NT2/D1 (cell line): ENCODE measurements at regions not wholly inside any gene's neighbourhood (a gene's known extent, or its start where the extent isn't known, plus 50 kb on each side); places are given as distances from the start of the nearest gene placed in this dataset.
"Not testable (repeated sequence)": the region's sequence is repeated elsewhere in the genome, so short reads cannot be mapped to it uniquely, and the experiment has no call there.

Experiments used
- DNase-seq: peaks from one replicate; pipeline ENCODE4 v3.0.0-alpha.2; 2011; ENCODE audit warnings: low read depth, low spot score
- H3K27me3 ChIP-seq: 2 replicates; pipeline ENCODE4 v1.6.0; 2011; ENCODE audit warnings: mild to moderate bottlenecking; ENCODE audit not compliant: insufficient read length, insufficient read depth
- H3K36me3 ChIP-seq: 2 replicates; pipeline ENCODE4 v1.6.1; 2011; ENCODE audit warnings: mild to moderate bottlenecking, low read length, mixed read lengths; ENCODE audit not compliant: insufficient read depth, insufficient read length
- H3K4me1 ChIP-seq: 2 replicates; pipeline ENCODE4 v1.5.1; 2011; ENCODE audit not compliant: insufficient read depth, insufficient read length
- H3K4me3 ChIP-seq: 2 replicates; pipeline ENCODE4 v1.5.1; 2011; ENCODE audit warnings: low read depth; ENCODE audit not compliant: insufficient read length
- H3K9ac ChIP-seq: 2 replicates; pipeline ENCODE4 v1.6.0; 2011; ENCODE audit warnings: low read depth; ENCODE audit not compliant: insufficient read length
- H3K9me3 ChIP-seq: 2 replicates; pipeline ENCODE4 v1.5.1; 2011; ENCODE audit warnings: mild to moderate bottlenecking, low read length; ENCODE audit not compliant: insufficient read depth
- SUZ12 ChIP-seq: IDR thresholded peaks from 2 replicates; pipeline ENCODE4 v1.6.1; 2011; ENCODE audit not compliant: insufficient read length, insufficient read depth; ENCODE audit errors: extremely low read depth
- YY1 ChIP-seq: IDR thresholded peaks from 2 replicates; pipeline ENCODE4 v1.6.1; 2011; ENCODE audit not compliant: insufficient read length, insufficient read depth
- ZNF274 ChIP-seq: IDR thresholded peaks from 2 replicates; pipeline ENCODE4 v1.6.1; 2011; ENCODE audit warnings: mild to moderate bottlenecking, low read depth, low read length

GRCh38 chr7:106371629-106372028, 86.8 kb upstream of the NAMPT start:
- Histone ChIP-seq H3K27me3 (no peaks in the 10 kb centered on the region), H3K9me3 (no peaks in the 10 kb centered on the region), H3K9ac (no peak overlapping the region), H3K4me3 (no peak overlapping the region), H3K4me1 (no peaks in the 10 kb centered on the region), H3K36me3 (no peaks in the 10 kb centered on the region)
- no peak for DNase-seq
- TF ChIP-seq ZNF274 (no peak), SUZ12 (no peak), YY1 (no peak)

- Histone ChIP-seq H3K4me1 (no peaks in the 10 kb centered on the region), H3K27me3 (no peaks in the 10 kb centered on the region), H3K36me3 (no peaks in the 10 kb centered on the region), H3K9me3 (no peaks in the 10 kb centered on the region), H3K9ac (no peak overlapping the region), H3K4me3 (no peak overlapping the region)
- no peak for DNase-seq
- TF ChIP-seq YY1 (no peak), SUZ12 (no peak), ZNF274 (no peak)
These were observed 85.8 kb upstream of the NAMPT start for GRCh38 chr7:106370542-106370941.

GRCh38 chr7:106369816-106370215, 85.0 kb upstream of the NAMPT start:
- Histone ChIP-seq H3K9me3 (no peaks in the 10 kb centered on the region), H3K4me1 (no peaks in the 10 kb centered on the region)
- DNase-seq, result no peak

GRCh38 chr7:106369352-106369751, 84.6 kb upstream of the NAMPT start:
- peak; percentile 6 for DNase-seq
- H3K36me3 ChIP-seq, result no peaks in the 10 kb centered on the region
- H3K4me1 ChIP-seq, result no peaks in the 10 kb centered on the region
- no peak overlapping the region for H3K4me3 ChIP-seq
- no peak overlapping the region for H3K9ac ChIP-seq
- no peaks in the 10 kb centered on the region for H3K27me3 ChIP-seq
- TF ChIP-seq SUZ12 (no peak), ZNF274 (no peak), YY1 (no peak)
- no peaks in the 10 kb centered on the region for H3K9me3 ChIP-seq

More at GRCh38 chr7:106369816-106370215, 85.0 kb upstream of the NAMPT start:
- H3K36me3 ChIP-seq, result no peaks in the 10 kb centered on the region
- no peak overlapping the region for H3K4me3 ChIP-seq
- TF ChIP-seq ZNF274 (no peak), SUZ12 (no peak), YY1 (no peak)
- no peak overlapping the region for H3K9ac ChIP-seq
- H3K27me3 ChIP-seq, result no peaks in the 10 kb centered on the region

GRCh38 chr7:106367664-106368063, 82.9 kb upstream of the NAMPT start:
- Histone ChIP-seq H3K9ac (no peak overlapping the region), H3K4me1 (no peaks in the 10 kb centered on the region), H3K27me3 (no peaks in the 10 kb centered on the region), H3K4me3 (no peak overlapping the region), H3K36me3 (no peaks in the 10 kb centered on the region), H3K9me3 (no peaks in the 10 kb centered on the region)
- TF ChIP-seq YY1, result no peak
- no peak for TF ChIP-seq SUZ12
- TF ChIP-seq ZNF274, result no peak
- DNase-seq, result no peak

- no peaks in the 10 kb centered on the region for H3K27me3 ChIP-seq
- no peak overlapping the region for H3K9ac ChIP-seq
- H3K4me1 ChIP-seq, result no peaks in the 10 kb centered on the region
- H3K9me3 ChIP-seq, result no peaks in the 10 kb centered on the region
- TF ChIP-seq ZNF274, result no peak
- no peak for TF ChIP-seq YY1
- no peak for TF ChIP-seq SUZ12
- H3K4me3 ChIP-seq, result no peak overlapping the region
- H3K36me3 ChIP-seq, result no peaks in the 10 kb centered on the region
- DNase-seq, result peak; percentile 13
These were observed 82.2 kb upstream of the NAMPT start for GRCh38 chr7:106367018-106367420.

GRCh38 chr7:106365252-106366005, 80.6 kb upstream of the NAMPT start:
- DNase-seq, result no peak
- no peaks in the 10 kb centered on the region for H3K9me3 ChIP-seq
- H3K4me1 ChIP-seq, result no peaks in the 10 kb centered on the region
- H3K27me3 ChIP-seq, result no peaks in the 10 kb centered on the region
- no peak overlapping the region for H3K4me3 ChIP-seq
- H3K9ac ChIP-seq, result no peak overlapping the region
- no peaks in the 10 kb centered on the region for H3K36me3 ChIP-seq
- TF ChIP-seq SUZ12 (no peak), ZNF274 (no peak), YY1 (no peak)

- not testable (repeated sequence) for DNase-seq, H3K4me3 ChIP-seq, H3K9me3 ChIP-seq, H3K27me3 ChIP-seq, H3K9ac ChIP-seq, H3K4me1 ChIP-seq, H3K36me3 ChIP-seq
These were observed 77.7 kb upstream of the NAMPT start for GRCh38 chr7:106362507-106362906.
